GM12878 (cell line): ENCODE measurements at regions not wholly inside any gene's neighbourhood (a gene's known extent, or its start where the extent isn't known, plus 50 kb on each side); places are given as distances from the start of the nearest gene placed in this dataset.

ENCODE experiments used
- ATAC-seq: fragments of 200-7000 bp; cut with Tn5 transposase; 3 replicates; pipeline ENCODE4 v1.9.1; 2020; ENCODE audit warnings: mild to moderate bottlenecking, moderate library complexity
- BruUV-seq: library from RNA; stranded (reverse); fragments of 400-500 nt; replicated peaks from 2 replicates; lab custom pipeline; 2021; lab: Mats Ljungman, UMichigan
- CTCF ChIA-PET: fragments of 300-600 bp; sonication (Branson Sonifier 250); formaldehyde crosslinking; extraction: SDS; loops from one replicate; lab custom pipeline; 2021; ENCODE audit warnings: inconsistent platforms; lab: Yijun Ruan, JAX
- POLR2A ChIA-PET: fragments of 350-600 bp; formaldehyde crosslinking; extraction: SDS; loops from one replicate; lab custom pipeline; 2021; ENCODE audit warnings: inconsistent platforms; lab: Charles Lee
- RAD21 ChIA-PET: fragments of 300-600 bp; sonication (Branson Sonifier 250); formaldehyde crosslinking; loops from one replicate; lab custom pipeline; 2023; ENCODE audit warnings: antibody characterized with exemption; ENCODE audit not compliant: unreplicated experiment; lab: Charles Lee
- SMC1A ChIA-PET: fragments of 300-600 bp; sonication (Branson Sonifier 250); formaldehyde crosslinking; loops from one replicate; lab custom pipeline; 2023; ENCODE audit not compliant: unreplicated experiment, uncharacterized antibody; lab: Charles Lee
- DNase-seq: peaks from one replicate; pipeline ENCODE4 v3.0.0-alpha.2; 2011; ENCODE audit warnings: low read depth, low spot score
- FAIRE-seq: peaks from 3 replicates; lab custom pipeline; 2011; peaks lifted over from hg19 to GRCh38; lab: Jason Lieb, UNC
- H2AFZ ChIP-seq: 2 replicates; pipeline ENCODE4 v1.6.0; 2011; ENCODE audit warnings: low read depth, low read length, control low read depth; ENCODE audit not compliant: control insufficient read depth
- H3K27ac ChIP-seq: 2 replicates; pipeline ENCODE4 v1.5.1; 2011; ENCODE audit warnings: control low read depth; ENCODE audit not compliant: control insufficient read depth, insufficient read depth
- H3K27me3 ChIP-seq, 2 experiments: replicated peaks in 1 of 2; 2 replicates each; pipeline versions ENCODE4 v1.6.0 to v1.6.1; 2011; ENCODE audit warnings: low read length in 1 of 2; ENCODE audit not compliant: control insufficient read depth in 2 of 2, insufficient read depth in 2 of 2
- H3K36me3 ChIP-seq, 2 experiments: 2 replicates each; pipeline ENCODE4 v1.5.1; 2011; ENCODE audit warnings: low read length in 1 of 2; ENCODE audit not compliant: control insufficient read depth in 2 of 2, insufficient read depth in 2 of 2
- H3K4me1 ChIP-seq: 2 replicates; pipeline ENCODE4 v1.6.1; 2011; ENCODE audit warnings: mild to moderate bottlenecking, low read length, moderate library complexity, mixed read lengths; ENCODE audit not compliant: control insufficient read depth, insufficient read depth
- H3K4me2 ChIP-seq: 2 replicates; pipeline ENCODE4 v1.6.0; 2011; ENCODE audit warnings: control low read depth; ENCODE audit not compliant: control insufficient read depth, insufficient read depth
- H3K4me3 ChIP-seq: fragments of 200-600 bp; sonication (generic); 2 replicates; pipeline ENCODE4 v1.5.1; 2016
- H3K79me2 ChIP-seq: 2 replicates; pipeline ENCODE4 v1.6.0; 2011; ENCODE audit warnings: low read length; ENCODE audit not compliant: control insufficient read depth, insufficient read depth
- H3K9ac ChIP-seq: 2 replicates; pipeline ENCODE4 v1.8.0; 2011; ENCODE audit warnings: low read length, control low read depth, mixed read lengths; ENCODE audit not compliant: control insufficient read depth, insufficient read depth
- H3K9me3 ChIP-seq: replicated peaks from 3 replicates; pipeline ENCODE4 v1.5.1; 2011; ENCODE audit warnings: mild to moderate bottlenecking, low read length; ENCODE audit not compliant: control insufficient read depth, insufficient read depth
- H4K20me1 ChIP-seq: 2 replicates; pipeline ENCODE4 v1.6.0; 2011; ENCODE audit not compliant: control insufficient read depth, insufficient read depth
- CUX1 ChIP-seq: IDR thresholded peaks from 2 replicates; pipeline ENCODE4 v1.6.1; 2012; ENCODE audit warnings: improper control_type of control experiment, low read depth, low read length; ENCODE audit not compliant: insufficient replicate concordance
- E2F4 ChIP-seq: IDR thresholded peaks from 2 replicates; pipeline ENCODE4 v1.6.1; 2012; ENCODE audit warnings: low read depth, low read length, improper control_type of control experiment
- IRF3 ChIP-seq: fragments of 450-650 bp; IDR thresholded peaks from 2 replicates; pipeline ENCODE4 v1.6.1; 2014; ENCODE audit warnings: mild to moderate bottlenecking
- RBBP5 ChIP-seq: fragments of 200-600 bp; sonication (generic); conservative IDR thresholded peaks from 2 replicates; pipeline ENCODE4 v1.6.1; 2016
- STAT3 ChIP-seq: IDR thresholded peaks from 2 replicates; pipeline ENCODE4 v1.6.1; 2011; ENCODE audit warnings: low read depth, low read length, improper control_type of control experiment
- TARDBP ChIP-seq: IDR thresholded peaks from 2 replicates; pipeline ENCODE4 v1.6.1; 2016; ENCODE audit warnings: borderline replicate concordance
- WGBS: methylation state at CpG from one replicate; pipeline ENCODE4 v1.1.6; 2016; ENCODE audit warnings: low lambda C conversion rate; ENCODE audit not compliant: insufficient replicate concordance, insufficient coverage; ENCODE audit errors: missing lambda C conversion rate; 5-methylcytosine and 5-hydroxymethylcytosine counted together
- in situ Hi-C: fragments of 300-500 bp; cut with MboI; formaldehyde crosslinking; loops from 9 replicates; pipeline ENCODE4 v1.14.3; 2018; ENCODE audit warnings: mixed read lengths
- intact Hi-C: fragments of 100-400 bp; cut with micrococcal nuclease; formaldehyde crosslinking; loops from one replicate; pipeline ENCODE4 v1.14.2; 2022; ENCODE audit not compliant: unreplicated experiment

- 43% methylated on average over 13 of the region's 14 CpGs for WGBS
- no peak for TF ChIP-seq RBBP5
- TF ChIP-seq STAT3: no peak
- TF ChIP-seq IRF3: no peak
- no peak for TF ChIP-seq E2F4
- TF ChIP-seq CUX1: no peak
- no peak for TF ChIP-seq TARDBP
- ChIA-PET POLR2A (no interaction called here), RAD21 (no interaction called here), CTCF (interaction anchor here (0.7 kb wide), 1 partner anchor 19 kb away, joined by 3 read pairs; no protein-coding TSS in a partner anchor), SMC1A (no interaction called here)
- Histone ChIP-seq H3K9ac (no peak overlapping the region), H3K9me3 (no peaks in the 10 kb centered on the region), H3K4me3 (no peak overlapping the region), H3K4me1 (peaks cover 1% of the 10 kb centered on the region; the same call in 1 of the 2 replicates), H4K20me1 (no peaks in the 10 kb centered on the region), H3K27ac (no peak overlapping the region), H2AFZ (no peak overlapping the region), H3K36me3 (no peaks in the 10 kb centered on the region), H3K4me2 (no peak overlapping the region), H3K27me3 (0 out of 4 replicates have a peak, but pooled peaks cover 0 to 1% of the 10 kb centered on the region in 2 experiments), H3K79me2 (no peaks in the 10 kb centered on the region)
- no peak for DNase-seq
- intact Hi-C loops (no loop called here), in situ Hi-C loops (no loop called here)
- FAIRE-seq: no peak
- no peak for ATAC-seq
- BruUV-seq: no TSS peak
These were observed 154.9 kb downstream of the C9orf50 start for GRCh38 chr9:129465834-129466535.
